GM18873 (cell line): ENCODE measurements at regions not wholly inside any gene's neighbourhood (a gene's known extent, or its start where the extent isn't known, plus 50 kb on each side); places are given as distances from the start of the nearest gene placed in this dataset.
"Not testable (repeated sequence)": the region's sequence is repeated elsewhere in the genome, so short reads cannot be mapped to it uniquely, and the experiment has no call there.

ENCODE experiments used
- ATAC-seq: cut with Tn5 transposase; IDR thresholded peaks from one replicate; pipeline ENCODE4 v1.9.1; 2021; ENCODE audit warnings: mild to moderate bottlenecking, moderate library complexity, moderate number of reproducible peaks; ENCODE audit not compliant: unreplicated experiment, low FRiP score

- ATAC-seq: not testable (repeated sequence)
Observed at GRCh38 chr22:11341387-11342068, 4186.5 kb upstream of the OR11H1 start.

GRCh38 chr22:11351181-11351580, 4176.8 kb upstream of the OR11H1 start:
- not testable (repeated sequence) for ATAC-seq

GRCh38 chr22:11352287-11352686, 4175.7 kb upstream of the OR11H1 start:
- not testable (repeated sequence) for ATAC-seq

GRCh38 chr22:11360632-11361031, 4167.4 kb upstream of the OR11H1 start:
- ATAC-seq: no peak

- not testable (repeated sequence) for ATAC-seq
Observed at GRCh38 chr22:11361496-11361895, 4166.5 kb upstream of the OR11H1 start.

- peak; percentile 39 for ATAC-seq
Observed at GRCh38 chr22:11369612-11370307, 4158.2 kb upstream of the OR11H1 start.

- peak; percentile 64 for ATAC-seq
Observed at GRCh38 chr22:11370311-11370710, 4157.7 kb upstream of the OR11H1 start.
